IPS-18c (cell line): ENCODE measurements at regions not wholly inside any gene's neighbourhood (a gene's known extent, or its start where the extent isn't known, plus 50 kb on each side); places are given as distances from the start of the nearest gene placed in this dataset.

Experiments used
- H3K4me3 ChIP-seq: 2 replicates; pipeline ENCODE4 v1.7.0; 2013; ENCODE audit warnings: low read depth, mild to moderate bottlenecking, low read length, moderate library complexity; ENCODE audit not compliant: insufficient read depth
- H3K9me3 ChIP-seq: one replicate; pipeline ENCODE4 v1.6.1; 2013; ENCODE audit warnings: mild to moderate bottlenecking, low read length, moderate library complexity; ENCODE audit not compliant: control insufficient read depth, insufficient read depth

DNA sequence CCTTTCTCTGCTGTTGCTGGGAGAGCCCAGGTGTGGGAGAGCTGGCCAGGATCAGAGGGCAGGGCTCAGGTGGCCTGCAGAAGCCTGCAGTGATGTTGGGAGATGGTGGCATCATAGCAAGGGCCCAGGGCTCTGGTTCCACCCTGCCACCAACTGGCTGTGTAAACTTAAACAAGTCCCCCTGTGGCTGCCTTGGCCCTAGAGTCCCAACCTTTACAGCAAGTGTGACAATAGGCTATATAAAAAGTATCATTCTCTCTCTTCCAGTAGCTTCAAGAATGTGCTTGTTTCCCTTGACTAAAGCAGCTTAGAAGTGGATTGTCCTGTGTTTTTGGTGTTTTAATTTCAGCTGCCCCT, 201.8 kb upstream of the E2F8 start:
- no peaks in the 10 kb centered on the region for H3K9me3 ChIP-seq
- H3K4me3 ChIP-seq, result no peak overlapping the region

DNA sequence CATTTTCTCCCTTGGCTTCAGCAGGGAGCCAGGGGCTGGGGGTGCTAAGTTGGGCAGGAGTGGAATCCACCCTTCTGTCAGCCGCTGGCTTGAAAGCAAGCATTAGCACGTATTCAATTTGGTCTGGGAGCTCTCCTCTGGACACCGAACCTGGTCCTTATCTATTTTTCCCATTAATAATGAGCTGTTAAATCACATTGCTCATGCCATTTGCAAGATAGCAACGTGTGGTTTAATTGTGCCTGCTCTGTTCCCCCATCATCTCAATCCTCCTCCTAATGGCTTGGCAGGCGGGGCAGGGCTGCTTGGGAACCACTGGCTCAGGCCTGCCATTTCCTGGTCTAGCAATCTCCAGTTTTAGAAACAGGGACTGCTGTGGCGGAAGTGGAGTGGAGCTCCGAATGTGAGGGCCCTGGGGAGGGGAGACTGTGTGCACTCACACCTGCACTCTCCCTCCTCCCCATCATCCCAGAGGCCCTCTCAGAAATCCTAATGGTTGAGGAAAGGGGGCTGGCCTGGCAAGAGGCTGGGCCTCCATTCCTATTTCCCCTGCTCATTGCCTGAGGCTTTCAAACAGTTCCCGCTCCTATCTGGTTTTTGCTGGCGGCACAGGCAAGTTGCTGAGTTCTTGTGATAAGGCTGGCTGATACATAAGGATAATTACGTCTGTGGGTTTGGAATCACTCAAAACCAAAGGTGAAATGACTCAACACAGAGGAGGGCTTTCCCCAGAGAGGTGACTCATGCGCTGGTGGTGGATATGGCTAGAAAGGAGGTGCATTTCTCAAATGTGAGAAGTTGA, 201.2 kb upstream of the E2F8 start:
- H3K4me3 ChIP-seq, result no peak overlapping the region
- H3K9me3 ChIP-seq, result no peaks in the 10 kb centered on the region

DNA sequence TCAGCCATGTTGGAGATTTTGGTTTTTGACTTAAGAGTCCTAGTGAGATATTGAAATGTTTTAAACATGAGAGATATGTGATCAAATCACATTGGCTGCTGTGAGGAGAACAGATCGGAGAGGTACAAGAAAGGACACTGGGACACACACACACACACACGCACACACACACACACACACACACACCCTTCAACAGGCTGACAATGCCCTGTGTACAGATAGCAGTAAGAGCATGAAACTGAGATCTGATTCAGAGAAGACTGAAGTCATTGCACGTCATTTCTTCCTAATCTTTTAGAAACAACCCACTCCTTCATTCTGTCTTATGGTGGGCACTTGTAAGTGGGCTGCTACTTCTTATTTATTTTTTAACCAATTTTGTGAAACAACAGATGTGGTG, 200.5 kb upstream of the E2F8 start:
- no peaks in the 10 kb centered on the region for H3K9me3 ChIP-seq
- no peak overlapping the region for H3K4me3 ChIP-seq

DNA sequence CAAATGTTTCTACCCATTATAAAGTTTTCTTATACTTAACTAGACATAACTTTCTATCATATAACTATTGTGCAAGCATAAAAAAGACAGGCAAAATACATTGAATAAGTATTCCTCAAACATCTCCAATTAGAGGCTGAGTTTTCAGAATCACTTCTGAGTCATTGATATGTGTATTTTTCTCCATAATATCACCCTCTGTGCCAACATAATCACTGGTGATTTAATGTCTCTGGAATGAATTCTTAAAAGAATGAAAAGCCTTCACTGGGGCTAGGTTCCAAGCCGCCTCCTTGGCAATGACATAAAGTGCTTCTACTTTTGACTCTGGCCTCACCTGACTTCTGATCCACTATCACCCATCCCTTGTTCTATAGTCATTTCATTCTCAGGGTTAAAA, 197.0 kb upstream of the E2F8 start:
- no peak overlapping the region for H3K4me3 ChIP-seq

DNA sequence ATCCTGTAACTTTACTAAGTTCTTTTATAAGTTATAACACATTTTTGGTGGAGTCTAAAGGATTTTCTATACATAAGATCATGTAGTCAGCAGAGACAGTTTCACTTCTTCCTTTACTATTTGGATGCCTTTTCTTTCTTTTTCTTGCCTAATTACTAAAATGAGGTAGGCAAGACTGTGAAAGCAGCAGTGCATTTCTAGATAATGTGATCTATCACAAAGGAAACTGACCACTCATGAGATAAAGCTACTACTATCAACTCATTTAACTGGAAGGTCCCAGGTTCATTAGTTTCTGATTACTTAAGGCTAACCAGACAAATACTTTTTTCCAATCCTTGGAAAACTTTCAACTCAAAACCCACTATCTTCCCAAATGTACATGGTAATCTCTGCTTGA, 196.2 kb upstream of the E2F8 start:
- H3K9me3 ChIP-seq, result no peaks in the 10 kb centered on the region
- no peak overlapping the region for H3K4me3 ChIP-seq

More for the DNA sequence above, 197.0 kb upstream of the E2F8 start:
- no peaks in the 10 kb centered on the region for H3K9me3 ChIP-seq

DNA sequence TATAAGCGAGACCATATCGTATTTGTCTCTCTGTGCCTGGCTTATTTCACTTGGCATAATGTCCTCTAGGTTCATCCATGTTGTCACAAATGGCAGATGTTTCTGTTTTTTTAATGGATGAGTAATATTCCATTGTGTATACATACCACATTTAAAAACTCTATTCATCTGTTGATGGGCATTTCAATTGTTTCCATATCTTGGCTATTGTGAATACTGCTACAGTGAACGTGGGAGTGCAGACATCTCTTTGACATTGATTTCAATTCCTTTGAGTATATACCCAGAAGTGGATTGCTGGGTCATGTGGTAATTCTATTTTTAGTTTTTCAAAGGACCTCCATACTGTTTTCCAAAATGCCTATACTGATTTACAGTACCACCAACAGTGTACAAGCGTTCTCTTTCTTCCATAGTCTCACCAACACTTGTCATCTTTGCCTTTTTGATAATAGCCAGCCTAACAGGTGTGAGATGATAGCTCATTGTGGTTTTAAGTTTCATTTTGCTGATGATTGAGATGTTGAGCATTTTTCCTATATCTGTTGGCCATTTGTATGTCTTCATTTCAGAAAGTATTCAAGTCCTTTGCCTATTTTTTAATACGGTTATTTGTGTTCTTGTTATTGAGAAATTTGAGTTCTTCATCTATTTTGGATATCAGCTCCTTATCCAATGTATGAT, 194.7 kb upstream of the E2F8 start:
- Histone ChIP-seq H3K9me3 (no peaks in the 10 kb centered on the region), H3K4me3 (no peak overlapping the region)

DNA sequence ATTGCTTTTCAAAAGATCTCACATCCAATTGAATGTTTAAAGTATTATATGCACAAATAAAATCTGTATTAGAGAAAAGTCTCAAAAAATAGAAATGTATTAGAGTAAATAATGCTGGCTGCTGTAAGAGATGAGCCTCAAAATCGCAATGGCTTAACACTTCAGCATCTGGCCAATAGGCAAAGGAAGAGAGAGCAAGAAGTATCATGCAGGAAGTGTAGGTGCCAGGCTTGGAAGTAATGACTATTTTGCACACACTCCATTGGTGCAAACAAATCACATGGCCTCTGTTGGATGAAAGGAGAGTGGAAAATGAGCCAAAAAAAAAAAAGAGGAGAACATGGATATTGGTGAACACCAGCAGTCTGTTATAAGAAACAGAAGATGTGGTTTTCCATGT, 193.0 kb upstream of the E2F8 start:
- Histone ChIP-seq H3K9me3 (no peaks in the 10 kb centered on the region), H3K4me3 (no peak overlapping the region)

DNA sequence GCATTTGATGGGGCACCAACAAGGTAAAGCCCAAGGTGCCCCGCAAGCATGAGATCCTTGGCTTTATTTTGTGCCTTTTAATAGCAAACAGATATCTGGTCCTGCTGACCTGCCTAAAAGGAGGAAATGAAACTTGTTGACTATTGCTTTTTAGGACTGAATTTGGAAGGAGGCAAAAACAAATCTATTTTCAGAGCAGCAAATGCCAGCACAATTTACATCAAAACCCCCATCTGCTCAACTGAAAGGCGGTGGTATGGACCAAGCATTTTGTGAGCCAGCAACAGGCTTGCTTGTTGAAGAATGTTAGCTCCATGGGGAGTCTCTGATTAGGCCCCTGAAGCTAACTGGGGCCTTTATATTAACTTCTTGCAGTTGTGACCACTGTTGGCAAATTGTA, 192.6 kb upstream of the E2F8 start:
- no peaks in the 10 kb centered on the region for H3K9me3 ChIP-seq
- no peak overlapping the region for H3K4me3 ChIP-seq

DNA sequence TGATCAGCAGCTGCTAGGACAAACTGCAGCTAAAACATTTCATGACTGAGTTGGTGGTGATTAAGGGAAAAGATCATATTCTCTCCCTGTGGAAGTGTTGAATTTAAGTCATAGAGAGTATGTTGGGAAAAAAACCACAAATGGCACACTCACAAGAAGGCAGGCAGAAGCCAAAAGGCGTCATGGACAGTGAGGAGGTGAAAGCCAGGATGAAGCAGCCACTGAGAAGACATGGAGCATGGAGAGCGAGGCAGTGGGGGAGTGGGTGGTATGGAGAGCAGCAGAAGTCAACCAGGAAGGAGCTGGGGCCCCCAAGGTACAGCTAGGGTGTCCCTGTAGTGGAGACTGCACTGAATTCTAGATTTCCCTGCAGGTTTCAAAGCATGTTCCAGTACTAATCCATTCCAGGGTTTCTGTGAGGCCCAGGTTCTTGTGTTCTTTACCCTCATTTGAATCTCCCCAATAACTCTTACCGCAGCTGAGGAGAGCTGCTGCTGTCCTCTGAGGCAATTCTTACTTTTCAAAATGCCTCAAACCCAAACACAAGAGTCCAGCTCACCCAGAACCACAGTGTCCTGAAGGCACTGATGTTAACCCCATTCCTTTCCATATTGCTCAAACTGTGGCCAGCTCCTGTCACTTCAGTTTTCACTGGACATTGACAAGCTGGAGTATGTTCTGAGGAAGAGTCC, 191.8 kb upstream of the E2F8 start:
- no peaks in the 10 kb centered on the region for H3K9me3 ChIP-seq
- H3K4me3 ChIP-seq, result no peak overlapping the region

DNA sequence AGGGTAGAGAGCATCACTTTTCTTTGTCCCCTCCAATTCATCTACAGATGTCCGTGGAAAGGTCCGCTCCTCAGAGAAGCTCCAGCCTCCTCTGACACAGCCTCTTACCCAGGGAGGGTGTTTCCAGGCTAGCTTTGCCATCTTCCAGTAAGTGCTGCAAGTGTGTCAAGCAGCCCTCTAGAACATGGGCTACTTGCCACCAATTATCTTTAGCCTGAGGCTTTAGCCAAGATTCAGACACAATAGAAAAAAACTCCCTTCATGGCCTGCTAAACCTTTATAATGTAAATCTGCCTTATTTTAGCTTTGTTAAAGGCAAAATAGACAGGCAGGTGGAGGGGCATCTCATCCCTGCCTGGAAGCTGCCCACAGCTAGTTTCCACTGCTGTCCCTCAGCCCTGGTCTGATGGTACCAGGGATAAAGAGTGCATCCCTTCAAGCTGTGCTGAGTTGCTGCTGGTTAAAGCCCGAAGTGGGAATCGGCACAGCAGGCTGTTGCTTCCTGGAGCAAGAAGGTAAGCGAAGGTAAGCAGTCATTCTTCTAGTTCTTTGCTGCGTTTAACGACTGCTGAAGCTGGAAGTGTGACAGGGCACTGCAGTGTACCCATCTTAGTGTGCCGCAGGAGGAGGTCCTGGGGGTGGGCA, 190.1 kb upstream of the E2F8 start:
- Histone ChIP-seq H3K4me3 (no peak overlapping the region), H3K9me3 (no peaks in the 10 kb centered on the region)

DNA sequence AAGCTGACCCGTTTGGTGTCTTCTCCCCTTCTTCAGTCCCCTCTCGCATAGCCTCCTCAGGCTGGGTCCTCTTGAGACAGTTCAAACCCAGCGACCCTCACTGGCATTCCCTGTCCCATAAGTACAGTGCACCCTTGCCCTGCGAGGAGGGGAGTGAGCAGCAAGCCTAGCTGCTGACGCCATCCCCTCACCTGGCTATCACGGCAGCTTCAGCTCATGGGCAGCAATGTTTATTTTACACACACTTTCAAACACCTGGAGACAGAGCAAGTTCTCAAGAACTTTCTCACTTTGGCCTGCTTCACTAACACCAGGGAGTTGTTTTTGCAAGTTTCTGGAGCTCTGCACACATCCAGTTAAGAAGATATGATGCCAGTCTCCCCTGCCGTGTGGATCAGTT, 189.6 kb upstream of the E2F8 start:
- Histone ChIP-seq H3K4me3 (no peak overlapping the region), H3K9me3 (no peaks in the 10 kb centered on the region)

DNA sequence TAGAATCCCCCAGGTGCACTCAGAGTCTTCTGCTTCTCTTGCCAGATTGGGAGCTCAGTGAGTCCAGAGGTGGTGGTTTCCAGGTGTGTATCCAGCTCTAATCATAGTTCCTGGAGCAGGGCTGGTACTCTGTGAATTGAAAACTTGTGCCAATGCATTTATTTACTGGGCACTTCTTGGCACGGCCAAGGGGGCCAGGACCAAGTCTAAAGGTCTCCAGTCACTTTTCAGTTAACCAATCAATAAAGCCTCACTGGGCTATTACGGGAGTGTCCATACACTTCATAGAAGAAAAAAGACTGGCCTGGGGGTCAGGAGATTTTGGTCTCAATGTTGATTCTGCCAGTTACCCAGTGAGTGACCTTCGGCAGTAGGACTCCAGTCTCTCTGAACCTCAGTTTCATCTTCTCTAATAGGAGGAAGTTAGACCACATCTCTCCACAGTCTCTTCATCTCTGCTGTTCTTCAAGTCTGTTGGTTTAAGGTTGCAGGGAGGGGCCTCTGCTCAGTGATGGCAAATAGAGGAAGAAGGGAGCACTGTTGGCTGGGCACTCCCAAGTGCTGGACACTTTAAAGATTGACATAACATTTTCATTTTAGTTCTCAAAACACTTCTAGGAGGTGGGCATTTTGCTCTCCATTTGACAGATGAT, 188.5 kb upstream of the E2F8 start:
- H3K4me3 ChIP-seq, result no peak overlapping the region
- no peaks in the 10 kb centered on the region for H3K9me3 ChIP-seq

DNA sequence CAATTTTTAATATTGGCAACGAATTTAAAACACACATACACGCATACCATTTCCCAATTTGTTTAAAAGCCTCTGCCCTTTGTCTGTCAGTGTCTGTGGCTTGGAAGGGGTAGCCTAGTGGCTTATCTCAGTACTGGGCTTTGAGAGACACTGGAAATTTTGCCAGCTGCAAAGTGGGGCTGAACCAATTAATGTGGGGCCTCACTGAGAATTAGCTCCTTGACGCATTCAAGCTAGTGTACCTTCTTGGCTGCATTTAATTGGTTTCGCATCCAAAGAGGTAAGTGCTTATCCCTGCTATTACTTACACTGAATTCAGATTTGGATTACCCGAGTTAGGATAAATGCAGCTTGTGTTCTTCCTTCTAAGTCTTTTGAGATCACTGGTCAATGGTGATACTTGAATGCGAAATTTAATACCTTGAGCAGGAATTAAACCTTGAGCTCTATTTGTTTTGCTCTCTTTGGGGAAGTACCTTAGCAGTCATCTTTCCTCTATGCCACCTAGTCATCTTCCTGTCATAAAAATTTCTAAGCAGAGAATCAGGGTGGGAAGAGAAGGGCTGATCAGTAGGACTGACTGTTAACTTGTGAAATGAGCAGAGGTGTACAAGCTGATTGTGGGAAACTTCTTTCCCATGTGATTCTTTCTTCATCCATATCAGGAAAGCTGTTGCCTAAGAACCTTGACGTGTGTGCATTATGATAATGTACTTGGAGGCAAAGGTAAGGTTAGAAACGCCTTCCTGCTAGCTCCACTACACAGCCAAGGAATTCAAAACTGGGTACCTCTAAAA, 187.7 kb upstream of the E2F8 start:
- Histone ChIP-seq H3K9me3 (no peaks in the 10 kb centered on the region), H3K4me3 (no peak overlapping the region)

DNA sequence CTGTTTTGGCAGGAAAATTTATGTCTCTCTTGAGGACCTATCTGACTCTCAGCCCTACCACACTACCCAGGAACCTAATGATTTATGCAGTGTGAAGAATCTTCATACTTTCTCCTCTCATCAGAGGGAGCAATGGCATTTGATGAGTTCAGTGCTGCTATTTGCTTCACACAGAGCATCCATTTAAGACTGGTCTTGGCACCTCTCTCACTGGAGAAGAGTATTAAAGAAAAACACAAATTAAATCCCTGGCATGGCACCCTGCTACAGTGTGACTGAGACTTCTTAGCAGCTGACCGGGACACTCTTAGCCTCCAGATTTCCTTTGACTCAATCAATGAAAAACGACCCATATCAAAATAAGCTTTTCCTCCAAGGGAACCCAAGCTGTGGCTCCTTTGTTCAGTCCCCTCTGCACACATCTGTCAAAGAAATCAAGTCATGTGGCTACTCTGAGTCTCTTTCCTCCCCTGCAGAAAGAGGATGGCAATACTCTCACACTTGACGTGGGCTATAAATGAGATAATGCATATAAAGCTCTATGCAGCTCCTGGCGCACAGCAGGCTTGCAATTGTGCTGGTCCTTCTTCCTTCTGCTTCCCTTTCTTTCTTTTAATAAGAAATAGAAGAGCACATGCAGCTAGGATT, 186.1 kb upstream of the E2F8 start:
- Histone ChIP-seq H3K4me3 (no peak overlapping the region), H3K9me3 (no peaks in the 10 kb centered on the region)

DNA sequence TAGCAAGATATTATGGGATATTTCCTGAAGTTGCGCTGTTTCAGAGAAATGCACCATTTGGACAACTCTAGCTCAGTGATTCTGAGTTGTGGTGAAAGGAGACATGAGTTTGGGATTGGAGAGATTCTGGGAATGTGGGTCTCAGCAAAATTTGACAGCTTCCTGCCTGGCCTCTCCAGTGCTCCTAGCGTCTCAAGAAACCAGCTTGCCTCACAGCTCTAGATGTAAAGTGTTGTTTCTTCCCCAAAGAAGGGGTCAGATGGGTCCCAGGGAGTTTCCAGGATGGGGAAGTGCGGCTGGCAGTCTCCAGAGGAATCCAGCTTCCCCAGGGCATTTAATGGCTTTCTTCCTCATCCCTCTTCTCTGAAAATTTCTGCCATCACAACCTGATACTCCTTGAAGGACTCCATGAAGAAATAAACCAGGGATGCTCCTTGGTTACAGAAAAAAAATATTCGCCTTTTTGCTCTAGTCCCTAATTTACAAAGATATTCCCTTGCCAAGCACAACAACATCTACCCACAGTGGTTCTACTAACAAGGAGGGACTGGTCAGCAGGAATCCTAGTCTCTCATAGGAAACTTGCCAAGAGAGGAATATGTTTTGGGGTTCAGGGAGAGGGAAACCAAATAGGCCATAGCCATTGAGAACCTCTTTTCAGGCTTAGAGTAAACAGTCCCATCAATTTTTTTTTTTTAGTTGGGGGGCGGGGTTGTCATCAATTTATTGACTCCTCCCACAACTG, 185.4 kb upstream of the E2F8 start:
- H3K9me3 ChIP-seq, result no peaks in the 10 kb centered on the region
- H3K4me3 ChIP-seq, result no peak overlapping the region

DNA sequence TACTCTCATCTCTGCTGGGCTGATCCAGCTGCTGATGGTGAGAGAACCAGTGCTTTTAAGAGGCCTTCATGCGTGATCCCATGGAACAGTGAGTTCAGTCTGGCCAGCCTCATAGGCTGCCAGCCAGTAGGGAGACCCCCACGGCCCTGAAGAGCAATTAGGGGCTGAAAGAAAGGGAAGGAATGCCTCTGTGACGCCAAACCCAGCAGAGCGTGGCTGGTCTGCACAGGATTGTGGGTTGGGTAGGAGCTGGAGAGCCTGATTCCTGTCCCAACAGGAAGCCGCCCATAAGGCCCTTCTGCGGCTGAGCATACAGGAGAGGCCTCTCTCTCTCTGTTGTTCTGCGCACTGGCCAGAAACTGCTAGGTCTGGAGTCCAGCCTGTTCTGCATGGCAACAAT, 181.5 kb upstream of the E2F8 start:
- Histone ChIP-seq H3K4me3 (no peak overlapping the region), H3K9me3 (no peaks in the 10 kb centered on the region)
